Fibroblast of the aortic adventitia (primary cell): ENCODE measurements at regions not wholly inside any gene's neighbourhood (a gene's known extent, or its start where the extent isn't known, plus 50 kb on each side); places are given as distances from the start of the nearest gene placed in this dataset.

Experiments
- DNase-seq: peaks from one replicate; pipeline ENCODE4 v3.0.0-alpha.2; 2010; ENCODE audit warnings: low read depth
- H3K4me3 ChIP-seq: 2 replicates; pipeline ENCODE4 v1.5.1; 2011; ENCODE audit warnings: low read depth, mild to moderate bottlenecking, control low read depth, low read length, moderate library complexity
- TF ChIP-seq, protein P1 (sequence below): IDR thresholded peaks from 2 replicates; pipeline ENCODE4 v1.5.1; 2011; ENCODE audit warnings: mild to moderate bottlenecking, low read length, control low read depth, inconsistent platforms; ENCODE audit not compliant: insufficient read depth

DNA sequence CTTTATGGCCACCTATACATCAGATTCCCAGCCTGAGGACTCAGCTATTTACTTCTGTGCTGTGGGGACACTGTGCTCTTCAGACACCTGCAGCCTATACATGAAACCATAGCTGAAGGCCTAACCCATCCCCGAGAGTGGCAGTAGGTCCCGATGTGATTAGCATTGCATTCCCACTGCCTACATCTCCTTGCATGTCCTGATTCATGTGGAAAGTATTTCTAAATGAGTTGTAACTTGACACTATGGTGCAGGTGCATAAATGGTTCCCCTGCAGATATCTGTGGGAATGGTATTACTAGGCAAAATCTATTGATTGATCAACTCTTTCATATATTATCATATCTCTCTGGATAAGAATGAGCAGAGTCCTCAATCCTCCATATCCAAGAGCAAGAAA lies 433.5 kb downstream of the DAD1 start:
- TF ChIP-seq, protein P1, sequence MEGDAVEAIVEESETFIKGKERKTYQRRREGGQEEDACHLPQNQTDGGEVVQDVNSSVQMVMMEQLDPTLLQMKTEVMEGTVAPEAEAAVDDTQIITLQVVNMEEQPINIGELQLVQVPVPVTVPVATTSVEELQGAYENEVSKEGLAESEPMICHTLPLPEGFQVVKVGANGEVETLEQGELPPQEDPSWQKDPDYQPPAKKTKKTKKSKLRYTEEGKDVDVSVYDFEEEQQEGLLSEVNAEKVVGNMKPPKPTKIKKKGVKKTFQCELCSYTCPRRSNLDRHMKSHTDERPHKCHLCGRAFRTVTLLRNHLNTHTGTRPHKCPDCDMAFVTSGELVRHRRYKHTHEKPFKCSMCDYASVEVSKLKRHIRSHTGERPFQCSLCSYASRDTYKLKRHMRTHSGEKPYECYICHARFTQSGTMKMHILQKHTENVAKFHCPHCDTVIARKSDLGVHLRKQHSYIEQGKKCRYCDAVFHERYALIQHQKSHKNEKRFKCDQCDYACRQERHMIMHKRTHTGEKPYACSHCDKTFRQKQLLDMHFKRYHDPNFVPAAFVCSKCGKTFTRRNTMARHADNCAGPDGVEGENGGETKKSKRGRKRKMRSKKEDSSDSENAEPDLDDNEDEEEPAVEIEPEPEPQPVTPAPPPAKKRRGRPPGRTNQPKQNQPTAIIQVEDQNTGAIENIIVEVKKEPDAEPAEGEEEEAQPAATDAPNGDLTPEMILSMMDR, result no peak
- no peak overlapping the region for H3K4me3 ChIP-seq
- no peak for DNase-seq

DNA sequence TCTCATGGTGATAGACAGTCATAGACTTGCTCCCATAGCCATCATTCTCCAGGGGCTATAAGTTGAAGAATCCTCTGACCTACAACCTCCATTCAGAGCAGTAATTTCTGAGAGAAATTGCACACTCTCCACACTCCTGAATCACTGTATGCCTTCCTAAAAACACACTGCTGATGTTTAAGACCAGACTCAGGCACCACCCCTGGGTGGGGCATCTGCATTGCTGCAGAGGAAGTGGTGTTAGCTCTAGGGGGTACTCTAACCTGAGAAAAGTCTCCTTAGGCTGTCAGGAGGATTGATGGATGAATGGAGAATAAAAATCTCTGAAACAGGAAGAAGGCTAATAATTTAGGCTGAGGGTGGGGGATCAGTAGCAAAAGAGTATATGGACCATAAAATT lies 436.1 kb downstream of the DAD1 start:
- no peak for DNase-seq
- TF ChIP-seq, protein P1, result no peak
- H3K4me3 ChIP-seq, result no peak overlapping the region

DNA sequence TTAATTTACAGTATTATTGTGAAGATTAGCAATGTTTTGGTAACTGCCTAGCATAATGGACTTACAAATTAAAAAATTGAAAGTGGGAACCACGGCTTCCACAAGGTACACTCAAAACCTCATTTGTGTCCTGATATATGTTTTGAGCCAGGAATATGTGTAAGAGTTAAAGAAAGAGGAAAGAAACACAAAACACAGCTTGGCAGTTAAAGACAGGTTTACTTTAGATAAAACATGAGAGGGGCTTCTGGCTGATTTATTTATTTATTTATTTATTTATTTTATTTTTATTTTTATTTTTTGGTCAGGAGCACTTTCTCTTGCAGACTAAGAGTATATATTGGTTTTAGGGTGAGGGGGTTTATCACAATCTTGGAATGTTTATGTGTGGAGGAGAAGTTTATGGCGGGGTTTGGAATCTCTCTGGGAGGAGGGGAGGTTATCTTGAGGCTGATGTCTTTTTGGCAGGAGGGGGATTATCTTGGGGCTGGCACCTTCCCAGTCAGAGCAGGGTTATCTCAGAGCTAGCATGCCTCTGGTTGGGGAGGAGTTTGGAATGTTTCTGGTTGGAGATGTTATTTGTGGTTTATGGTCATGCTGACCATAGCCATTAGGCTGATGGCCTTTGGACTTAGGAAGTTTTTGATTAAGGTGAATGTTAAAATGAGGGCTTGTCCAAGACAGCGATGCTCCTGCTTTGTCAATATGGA lies 436.7 kb downstream of the DAD1 start:
- DNase-seq, result no peak
- TF ChIP-seq, protein P1, result no peak
- H3K4me3 ChIP-seq, result no peak overlapping the region

DNA sequence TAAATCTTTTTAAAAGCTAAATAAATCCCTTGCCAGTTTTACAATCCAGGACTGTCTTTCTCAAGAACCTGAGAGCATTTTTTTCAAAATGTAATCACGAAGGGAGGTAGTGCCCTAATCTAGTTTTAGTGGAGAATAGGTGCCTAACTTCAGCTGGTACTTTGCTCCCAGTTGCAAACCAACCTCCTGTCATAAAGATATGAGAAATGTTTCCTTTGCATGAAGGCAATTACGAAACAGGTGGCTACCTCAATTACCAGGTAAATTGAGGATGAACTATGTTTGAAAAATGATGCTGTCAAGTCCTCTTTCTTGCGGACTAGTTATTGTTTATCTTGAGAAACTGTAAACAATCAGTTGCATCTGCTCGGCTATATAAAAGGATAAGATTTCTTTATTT lies 437.9 kb downstream of the DAD1 start:
- no peak overlapping the region for H3K4me3 ChIP-seq
- TF ChIP-seq, protein P1, result no peak
- DNase-seq, result no peak

DNA sequence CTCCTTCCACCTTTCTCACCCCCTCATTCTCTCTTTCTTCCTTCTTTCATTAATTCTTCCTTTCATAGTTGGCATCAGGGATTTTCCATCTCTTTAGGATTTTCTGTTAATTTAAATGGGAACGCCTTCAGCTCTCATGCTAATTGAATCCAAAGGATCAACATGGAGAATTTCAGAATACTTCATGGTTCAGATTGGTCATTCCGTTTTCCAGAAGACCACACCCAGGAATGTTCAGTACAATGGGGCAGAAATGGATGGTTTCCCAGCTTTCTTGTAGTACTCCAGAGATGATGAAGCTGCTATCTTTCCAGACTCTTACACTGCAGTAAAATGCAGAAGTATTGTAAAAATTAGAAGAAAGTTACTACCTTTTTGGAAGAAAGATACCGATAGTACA lies 440.0 kb downstream of the DAD1 start:
- no peak for DNase-seq
- TF ChIP-seq, protein P1, result no peak
- H3K4me3 ChIP-seq, result no peak overlapping the region

DNA sequence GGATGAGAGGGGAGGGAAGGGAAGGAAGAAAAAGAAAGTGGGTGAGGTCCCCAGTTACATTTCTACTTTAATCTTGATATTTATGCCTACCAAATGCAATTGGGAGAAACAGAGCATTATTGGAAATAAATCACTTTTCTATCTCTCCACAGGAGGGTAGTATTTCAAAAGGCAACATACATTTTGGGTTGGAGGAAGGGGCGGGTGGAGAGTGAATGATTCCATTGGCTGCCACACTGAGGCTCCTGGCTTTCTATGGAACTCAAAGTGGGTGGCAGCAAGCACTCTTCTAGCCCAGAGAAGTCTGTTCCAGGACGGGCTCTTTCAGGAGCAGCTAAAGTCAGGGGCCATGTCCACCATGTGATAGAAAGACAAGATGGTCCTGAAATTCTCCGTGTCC lies 441.3 kb downstream of the DAD1 start:
- H3K4me3 ChIP-seq, result no peak overlapping the region
- DNase-seq, result no peak
- TF ChIP-seq, protein P1, result no peak

DNA sequence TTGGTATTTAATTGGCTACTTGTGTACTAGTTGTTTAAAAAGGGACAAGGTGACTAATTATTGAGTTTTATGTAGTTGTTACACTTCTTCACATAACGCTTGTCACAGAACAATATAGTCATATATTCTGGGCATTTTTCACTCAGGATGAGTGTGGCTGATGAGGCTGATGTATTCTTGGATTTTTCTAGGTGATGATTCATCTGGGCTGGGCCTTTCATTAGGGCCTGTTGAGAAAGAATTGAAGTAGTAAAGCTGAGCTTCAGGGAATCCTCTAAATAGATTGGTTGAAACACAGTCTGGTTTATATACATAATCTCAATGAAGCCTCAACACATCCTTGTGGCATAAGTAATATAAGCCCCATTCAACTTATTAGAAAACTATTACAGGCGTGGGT lies 445.7 kb downstream of the DAD1 start:
- no peak overlapping the region for H3K4me3 ChIP-seq
- TF ChIP-seq, protein P1, result no peak
- no peak for DNase-seq
